Islet precursor cell (in vitro differentiated cells): ENCODE measurements at regions not wholly inside any gene's neighbourhood (a gene's known extent, or its start where the extent isn't known, plus 50 kb on each side); places are given as distances from the start of the nearest gene placed in this dataset.

ENCODE experiments used
- DNase-seq: peaks from one replicate; pipeline ENCODE4 v3.0.0-alpha.2; 2018

GRCh38 chr14:104443391-104444158 lies 136.0 kb upstream of the C14orf180 start:
- peak; percentile 54 for DNase-seq

GRCh38 chr14:104444159-104445030 lies 135.2 kb upstream of the C14orf180 start:
- DNase-seq = peak; percentile 40

DNA sequence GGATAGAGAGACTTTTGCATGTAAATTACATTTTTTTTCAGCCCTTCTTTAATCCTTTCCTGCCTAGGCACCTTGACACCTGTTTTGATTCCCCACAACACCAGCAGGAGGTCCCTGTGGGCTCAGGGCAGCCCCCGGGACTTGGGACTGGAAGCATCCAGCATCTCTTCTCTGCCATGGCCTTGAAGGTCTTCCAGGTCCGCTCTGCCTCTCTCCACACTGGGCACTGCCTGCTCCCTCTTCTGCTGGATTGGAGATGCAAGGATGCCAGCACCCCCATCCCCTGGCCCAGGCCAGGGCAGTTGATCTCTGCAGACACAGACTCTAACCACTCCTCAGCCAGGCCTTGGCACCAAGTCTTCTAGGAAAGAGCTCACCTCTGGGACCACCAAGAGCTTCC lies 134.5 kb upstream of the C14orf180 start:
- no peak for DNase-seq

DNA sequence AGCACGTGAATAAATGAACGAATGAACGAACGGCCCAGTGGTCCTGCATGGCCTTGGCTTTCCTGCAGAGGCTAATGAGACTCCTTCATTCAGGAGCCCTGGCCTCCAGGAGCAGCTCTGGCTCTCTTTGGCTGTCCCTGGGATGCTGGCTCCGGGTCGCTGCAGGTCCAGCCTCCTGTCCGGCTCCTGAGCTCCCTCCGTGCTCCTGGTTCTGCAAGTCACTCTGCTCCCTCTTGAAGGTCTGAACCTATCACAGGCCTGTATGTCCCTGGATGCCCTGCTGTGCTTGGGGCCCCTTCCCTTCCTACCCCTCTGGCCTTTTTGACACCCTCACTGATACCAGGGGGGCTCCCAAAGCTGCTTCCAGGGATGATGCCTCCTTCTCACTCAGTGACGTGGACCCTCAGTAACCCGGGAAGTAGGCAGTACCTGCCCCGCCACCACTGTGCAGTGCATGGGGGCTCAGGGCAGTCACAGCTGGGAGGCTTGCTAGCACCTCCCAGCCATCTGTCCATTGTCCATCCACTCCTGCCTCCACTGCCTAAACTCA lies 133.7 kb upstream of the C14orf180 start:
- peak; percentile 50 for DNase-seq

- DNase-seq = peak; percentile 35
These were observed 133.0 kb upstream of the C14orf180 start for GRCh38 chr14:104446611-104447010.

- DNase-seq = no peak
These were observed 131.8 kb upstream of the C14orf180 start for GRCh38 chr14:104447750-104448149.

GRCh38 chr14:104448321-104448720 lies 131.2 kb upstream of the C14orf180 start:
- DNase-seq = no peak

DNA sequence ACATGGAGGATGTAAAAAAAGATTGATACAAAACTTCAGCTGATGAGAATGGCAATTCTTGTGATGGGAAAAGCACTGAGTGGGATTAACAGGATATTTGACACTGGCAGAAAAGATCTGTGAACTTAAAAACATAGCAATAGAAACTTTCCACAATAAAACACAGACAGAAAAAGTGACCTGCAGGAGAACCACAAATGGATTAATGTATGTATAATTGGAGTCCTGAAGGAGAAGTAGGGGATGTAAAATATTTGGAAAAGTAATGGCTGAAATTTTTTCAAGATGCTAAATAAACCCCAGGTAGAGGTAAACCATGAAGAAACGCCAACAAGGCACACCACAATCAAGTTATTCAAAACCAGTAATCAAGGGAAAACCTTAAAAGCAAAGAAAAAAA lies 130.8 kb upstream of the C14orf180 start:
- DNase-seq = no peak

- DNase-seq = peak; percentile 32
These were observed 128.7 kb upstream of the C14orf180 start for GRCh38 chr14:104450811-104451401.

GRCh38 chr14:104451474-104451873 lies 128.1 kb upstream of the C14orf180 start:
- DNase-seq = peak; percentile 35

GRCh38 chr14:104458845-104459244 lies 120.7 kb upstream of the C14orf180 start:
- DNase-seq = peak; percentile 43

GRCh38 chr14:104460791-104461651 lies 118.5 kb upstream of the C14orf180 start:
- DNase-seq = peak; percentile 57

DNA sequence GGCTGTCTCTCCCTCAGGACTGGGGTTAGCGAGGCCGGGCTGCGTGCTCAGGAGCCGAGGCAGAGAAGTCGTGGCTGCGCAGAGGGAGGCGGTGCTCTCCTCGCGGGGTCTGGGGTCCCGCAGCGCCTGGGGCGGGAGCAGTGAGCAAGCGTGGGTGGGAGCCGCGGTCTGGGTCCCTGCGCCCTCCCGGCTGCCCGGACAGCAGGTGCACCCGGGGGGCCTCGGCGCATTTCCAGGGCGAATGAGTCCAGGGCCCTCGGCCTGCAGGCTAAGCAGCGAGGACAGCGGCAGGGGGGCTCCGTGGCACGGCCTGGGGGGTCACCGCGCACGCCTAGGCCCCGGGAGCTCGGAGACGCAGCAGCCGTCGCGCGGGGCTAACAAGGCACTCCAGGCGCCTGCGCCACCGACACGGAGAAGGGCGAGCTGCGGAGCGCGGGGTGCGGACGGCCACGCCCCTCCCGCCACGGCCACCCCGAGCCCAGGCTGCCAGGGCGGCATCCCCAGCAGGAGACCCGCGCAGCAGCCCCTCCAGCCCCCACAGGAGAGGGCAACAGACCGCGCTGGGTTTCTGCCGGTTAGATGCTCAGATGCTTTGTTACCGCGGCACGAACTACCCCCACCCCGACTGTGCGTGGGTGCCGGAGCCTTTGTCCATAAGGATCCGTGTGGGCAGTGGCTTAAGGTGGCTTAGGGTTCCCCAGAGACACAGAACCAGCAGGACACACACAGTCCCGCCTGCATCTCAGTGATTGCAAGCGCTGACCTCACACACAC lies 117.7 kb upstream of the C14orf180 start:
- peak; percentile 50 for DNase-seq

DNA sequence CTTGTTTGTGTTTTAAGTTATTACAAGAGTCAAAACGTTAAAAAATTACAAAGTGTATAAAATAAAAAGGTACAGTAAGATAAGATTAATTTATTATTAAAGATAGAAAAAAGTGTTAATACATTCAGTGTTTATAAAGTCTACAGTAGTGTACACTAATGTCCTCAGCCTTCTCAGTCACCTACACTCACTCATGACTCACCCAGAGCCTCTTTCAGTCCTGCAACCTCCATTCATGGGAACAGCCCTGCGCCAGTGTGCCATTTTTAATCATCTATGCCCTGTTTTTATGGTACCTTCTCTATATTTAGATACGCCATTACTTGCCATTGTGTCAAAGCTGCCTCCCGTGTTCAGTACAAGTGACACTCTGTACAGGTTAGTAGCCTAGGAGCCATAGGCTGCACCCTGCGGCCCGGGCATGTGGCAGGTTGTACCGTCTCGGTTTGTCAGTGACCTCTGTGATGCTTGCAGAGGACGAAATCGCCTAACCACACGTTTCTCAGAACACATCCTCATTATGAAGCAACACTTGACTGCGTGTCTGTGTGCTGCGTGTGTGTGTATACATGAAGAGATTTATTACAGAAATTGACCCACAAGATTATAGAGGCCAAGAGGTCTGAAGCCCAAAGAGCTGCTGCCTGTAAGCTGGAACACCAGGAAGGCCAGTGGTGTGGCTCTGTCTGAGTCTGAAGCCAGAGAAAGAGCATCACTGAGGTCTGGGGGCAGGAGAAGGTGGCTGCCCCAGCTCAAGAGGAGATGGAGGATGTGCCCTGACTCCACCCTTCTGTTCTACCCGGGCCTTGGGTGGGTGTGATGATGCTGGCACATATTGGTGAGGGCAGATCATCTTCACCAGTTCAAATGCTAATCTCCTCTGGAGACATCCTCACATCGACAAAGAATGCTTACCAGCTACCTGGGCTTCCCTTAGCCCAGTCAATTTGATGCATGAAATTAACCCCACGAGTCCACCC lies 116.6 kb upstream of the C14orf180 start:
- peak; percentile 32 for DNase-seq

DNA sequence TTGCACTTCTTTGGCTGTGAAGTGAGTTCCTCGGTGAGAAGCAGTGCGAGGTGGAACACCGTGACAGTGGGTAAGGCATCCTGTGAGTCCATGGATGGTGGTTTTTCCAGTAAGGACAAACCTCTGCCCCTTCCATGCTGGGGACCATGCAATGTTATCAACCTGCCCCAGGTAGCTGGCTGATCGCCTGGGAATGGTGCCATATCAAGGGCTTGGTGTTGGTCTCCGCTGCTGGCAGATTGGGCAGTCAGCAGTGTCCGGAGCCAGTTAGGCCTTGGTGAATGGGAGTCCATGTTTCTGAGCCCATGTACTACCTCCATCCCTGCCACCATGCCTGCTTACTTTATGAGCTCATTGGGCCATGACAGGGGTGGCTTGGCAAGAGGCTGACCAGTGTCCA lies 114.7 kb upstream of the C14orf180 start:
- peak; percentile 37 for DNase-seq

DNA sequence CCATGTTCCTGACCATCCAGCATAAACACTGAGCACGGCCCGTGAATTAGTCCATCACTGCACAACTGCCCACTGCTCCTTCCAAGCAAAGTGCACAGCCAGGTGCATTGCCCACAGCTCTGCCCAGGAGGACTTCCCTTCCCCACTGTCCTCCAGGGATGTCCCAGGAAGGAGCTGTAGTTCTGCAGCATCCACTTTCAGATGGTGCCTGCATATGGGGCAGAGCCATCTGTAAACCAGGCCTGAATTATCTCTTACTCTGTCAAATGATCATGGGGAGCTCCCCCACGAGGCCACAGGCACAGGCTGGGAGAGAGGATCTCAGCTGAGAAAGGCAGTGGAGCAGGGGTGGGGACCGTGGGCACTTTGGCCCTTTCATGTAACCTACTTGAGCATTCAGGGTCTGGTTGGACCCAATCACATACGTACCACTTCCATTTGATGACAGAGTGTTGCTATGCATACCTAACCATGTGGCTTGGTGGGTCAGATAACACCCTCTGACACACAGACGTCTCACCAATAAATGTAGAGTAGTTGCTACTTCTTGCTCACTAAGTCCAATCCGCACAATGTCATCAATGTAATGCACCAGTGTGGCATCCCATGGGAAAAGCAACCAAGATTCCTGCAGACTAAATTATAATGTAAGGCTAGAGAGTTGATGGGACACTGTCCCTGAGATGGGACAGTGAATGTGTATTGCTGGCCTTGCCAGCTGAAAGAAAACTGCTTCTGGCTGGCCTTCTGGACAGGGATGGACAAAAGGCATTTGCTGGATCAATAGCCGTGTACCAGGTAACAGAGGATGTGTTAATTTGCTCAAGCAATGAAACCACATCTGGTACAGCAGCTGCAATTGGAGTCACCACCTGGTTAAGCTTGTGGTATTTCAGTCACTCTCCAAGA lies 113.8 kb upstream of the C14orf180 start:
- DNase-seq = peak; percentile 25

- no peak for DNase-seq
These were observed 112.3 kb upstream of the C14orf180 start for GRCh38 chr14:104467236-104467635.

- peak; percentile 41 for DNase-seq
These were observed 111.9 kb upstream of the C14orf180 start for GRCh38 chr14:104467641-104468040.

DNA sequence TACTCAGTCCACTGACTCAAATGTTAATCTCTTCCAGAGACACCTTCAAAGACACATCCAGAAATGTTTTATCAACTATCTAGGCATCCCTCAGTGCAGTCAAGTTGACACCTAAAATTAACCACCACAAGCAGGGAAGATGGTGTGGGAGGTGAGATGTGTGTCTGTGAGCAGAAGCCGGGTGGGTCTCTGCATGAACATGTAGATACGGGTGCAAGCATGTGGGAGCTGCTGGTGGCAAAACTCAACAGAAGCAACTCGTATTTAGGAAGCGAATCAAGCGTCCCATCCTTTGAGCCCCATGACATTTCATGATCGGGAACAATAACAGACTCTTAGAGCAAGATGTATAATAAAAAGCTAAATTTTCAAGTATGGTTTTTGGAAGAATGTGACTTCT lies 110.0 kb upstream of the C14orf180 start:
- no peak for DNase-seq
